Parathyroid adenoma (tissue), 2 donors: ENCODE measurements at regions not wholly inside any gene's neighbourhood (a gene's known extent, or its start where the extent isn't known, plus 50 kb on each side); places are given as distances from the start of the nearest gene placed in this dataset.

Experiments
- H2AFZ ChIP-seq: fragments of 300-600 bp; sonication (generic); one replicate; pipeline ENCODE4 v1.7.0; 2017; ENCODE audit warnings: antibody characterized with exemption, mild to moderate bottlenecking
- H3K27ac ChIP-seq: fragments of 300-600 bp; sonication (generic); one replicate; pipeline ENCODE4 v1.7.0; 2017
- H3K27me3 ChIP-seq: fragments of 300-600 bp; sonication (generic); one replicate; pipeline ENCODE4 v1.7.0; 2017; ENCODE audit warnings: low read length; ENCODE audit not compliant: control insufficient read depth, insufficient read depth
- H3K36me3 ChIP-seq: fragments of 300-600 bp; sonication (generic); one replicate; pipeline ENCODE4 v1.7.0; 2017; ENCODE audit warnings: low read length; ENCODE audit not compliant: control insufficient read depth, insufficient read depth
- H3K4me1 ChIP-seq: fragments of 300-600 bp; sonication (generic); one replicate; pipeline ENCODE4 v1.7.0; 2017; ENCODE audit warnings: control low read depth
- H3K4me2 ChIP-seq: fragments of 300-600 bp; sonication (generic); one replicate; pipeline ENCODE4 v1.7.0; 2017; ENCODE audit warnings: low read length
- H3K4me3 ChIP-seq: fragments of 300-600 bp; sonication (generic); one replicate; pipeline ENCODE4 v1.7.0; 2017; ENCODE audit warnings: low read depth, low read length
- H3K79me2 ChIP-seq: fragments of 300-600 bp; sonication (generic); one replicate; pipeline ENCODE4 v1.7.0; 2017; ENCODE audit warnings: control low read depth
- H3K9ac ChIP-seq: fragments of 300-600 bp; sonication (generic); one replicate; pipeline ENCODE4 v1.7.0; 2017; ENCODE audit warnings: mild to moderate bottlenecking
- H3K9me3 ChIP-seq: fragments of 300-600 bp; sonication (generic); one replicate; pipeline ENCODE4 v1.7.0; 2017; ENCODE audit warnings: low read length; ENCODE audit not compliant: control insufficient read depth
- TF ChIP-seq, protein P1 (sequence below): fragments of 300-600 bp; sonication (generic); IDR thresholded peaks from one replicate; pipeline ENCODE4 v1.7.0; 2017; ENCODE audit warnings: antibody characterized with exemption, mild to moderate bottlenecking
- donor health status: primary hyperparathyroidism.

DNA sequence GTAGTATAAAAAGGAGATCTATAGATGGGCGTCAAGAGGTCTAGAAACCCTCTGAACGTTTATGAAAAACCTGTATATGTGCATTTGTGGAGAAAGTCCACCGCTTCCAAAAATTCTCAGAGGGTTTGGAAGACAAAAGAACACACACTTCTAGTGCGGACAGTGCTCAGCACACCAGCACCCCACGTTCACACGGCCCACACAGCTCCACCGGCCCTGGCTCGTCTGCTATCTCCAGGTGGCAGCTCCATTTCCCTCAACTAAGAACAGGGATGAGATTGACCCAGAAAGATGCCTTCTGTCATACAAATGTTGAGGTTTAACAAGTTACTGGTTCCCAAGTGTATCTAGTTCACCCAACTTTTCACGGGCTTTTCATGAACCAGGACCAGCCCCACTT, 255.1 kb downstream of the NR2F1-AS1 start:
- Histone ChIP-seq H2AFZ (no peak overlapping the region), H3K9me3 (no peaks in the 10 kb centered on the region), H3K9ac (no peak overlapping the region), H3K27me3 (no peaks in the 10 kb centered on the region), H3K4me3 (no peak overlapping the region), H3K4me2 (no peak overlapping the region), H3K27ac (no peak overlapping the region), H3K79me2 (no peaks in the 10 kb centered on the region), H3K36me3 (no peaks in the 10 kb centered on the region), H3K4me1 (no peaks in the 10 kb centered on the region)
- TF ChIP-seq, protein P1, sequence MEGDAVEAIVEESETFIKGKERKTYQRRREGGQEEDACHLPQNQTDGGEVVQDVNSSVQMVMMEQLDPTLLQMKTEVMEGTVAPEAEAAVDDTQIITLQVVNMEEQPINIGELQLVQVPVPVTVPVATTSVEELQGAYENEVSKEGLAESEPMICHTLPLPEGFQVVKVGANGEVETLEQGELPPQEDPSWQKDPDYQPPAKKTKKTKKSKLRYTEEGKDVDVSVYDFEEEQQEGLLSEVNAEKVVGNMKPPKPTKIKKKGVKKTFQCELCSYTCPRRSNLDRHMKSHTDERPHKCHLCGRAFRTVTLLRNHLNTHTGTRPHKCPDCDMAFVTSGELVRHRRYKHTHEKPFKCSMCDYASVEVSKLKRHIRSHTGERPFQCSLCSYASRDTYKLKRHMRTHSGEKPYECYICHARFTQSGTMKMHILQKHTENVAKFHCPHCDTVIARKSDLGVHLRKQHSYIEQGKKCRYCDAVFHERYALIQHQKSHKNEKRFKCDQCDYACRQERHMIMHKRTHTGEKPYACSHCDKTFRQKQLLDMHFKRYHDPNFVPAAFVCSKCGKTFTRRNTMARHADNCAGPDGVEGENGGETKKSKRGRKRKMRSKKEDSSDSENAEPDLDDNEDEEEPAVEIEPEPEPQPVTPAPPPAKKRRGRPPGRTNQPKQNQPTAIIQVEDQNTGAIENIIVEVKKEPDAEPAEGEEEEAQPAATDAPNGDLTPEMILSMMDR, result no peak

DNA sequence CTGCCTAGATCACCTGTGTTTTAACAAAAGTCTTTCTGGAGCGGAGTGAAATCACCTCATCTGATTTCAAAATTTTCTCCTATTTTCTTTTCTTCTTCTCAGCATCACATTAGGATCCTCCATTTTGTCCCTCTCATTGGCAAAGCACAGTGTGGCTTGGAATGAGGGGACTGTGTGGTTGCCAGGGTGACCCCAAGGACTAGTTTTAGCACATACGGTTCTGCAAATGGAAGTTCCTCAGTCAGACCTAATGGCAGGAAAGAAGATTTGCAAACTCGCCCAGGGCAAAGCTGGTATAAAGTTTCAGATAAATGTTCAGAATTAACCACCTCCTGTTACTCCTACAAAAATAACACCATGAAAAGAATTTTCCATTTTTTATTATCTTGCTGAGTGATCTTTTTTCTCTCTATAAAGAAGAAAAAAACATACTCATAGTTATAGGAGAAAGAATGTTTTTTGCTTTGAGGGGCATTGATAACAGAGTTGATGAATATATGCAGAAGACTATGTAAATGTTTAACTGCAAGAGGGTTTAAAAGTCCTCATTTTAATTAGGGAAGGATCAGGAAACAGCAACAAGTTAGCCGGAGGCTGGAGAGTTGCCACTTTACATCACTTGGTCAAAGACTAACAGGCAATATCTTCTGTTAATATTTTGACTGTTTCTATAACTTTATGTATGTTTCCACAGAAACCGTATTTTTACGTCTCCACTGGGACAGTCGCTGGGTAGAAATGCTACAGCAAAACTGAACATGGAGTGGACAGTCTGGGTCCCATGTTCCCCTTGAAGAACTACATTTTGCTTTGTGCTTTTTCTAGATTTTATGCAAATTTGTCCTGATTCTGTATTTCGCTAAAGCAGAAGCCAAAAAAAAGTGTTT, 257.8 kb downstream of the NR2F1-AS1 start:
- TF ChIP-seq, protein P1, result no peak
- Histone ChIP-seq H3K27me3 (no peaks in the 10 kb centered on the region), H3K79me2 (no peaks in the 10 kb centered on the region)

DNA sequence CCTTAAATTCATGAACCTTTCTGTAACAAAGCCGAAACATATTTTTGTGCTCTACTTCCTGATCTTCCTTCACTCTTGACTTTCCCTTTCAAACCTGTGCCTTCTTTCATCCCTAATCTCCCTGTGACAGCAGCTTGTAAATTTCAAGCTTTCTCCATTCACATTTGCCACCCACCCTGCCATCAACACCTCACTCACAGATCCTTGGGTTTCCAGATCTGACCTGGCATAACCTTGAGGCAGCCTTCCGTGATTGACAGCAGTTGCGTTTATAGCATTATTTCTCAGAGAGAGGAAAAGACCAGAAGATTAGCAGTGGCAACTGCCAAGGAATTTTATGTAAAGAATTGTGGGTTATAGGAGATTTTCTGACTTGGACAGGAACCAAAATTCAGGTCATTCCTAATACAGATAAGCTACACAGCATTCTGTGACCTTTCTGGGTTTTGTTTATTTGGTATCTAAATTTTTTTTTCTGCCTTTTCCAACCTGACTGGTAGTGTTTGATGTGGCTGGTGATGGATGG, 260.0 kb downstream of the NR2F1-AS1 start:
- Histone ChIP-seq H3K4me2 (no peak overlapping the region), H3K79me2 (no peaks in the 10 kb centered on the region), H3K9me3 (no peaks in the 10 kb centered on the region), H2AFZ (no peak overlapping the region), H3K36me3 (no peaks in the 10 kb centered on the region), H3K9ac (no peak overlapping the region), H3K27ac (no peak overlapping the region), H3K27me3 (no peaks in the 10 kb centered on the region), H3K4me3 (no peak overlapping the region), H3K4me1 (no peaks in the 10 kb centered on the region)
- TF ChIP-seq, protein P1, result no peak

More for the DNA sequence above, 257.8 kb downstream of the NR2F1-AS1 start:
- no peaks in the 10 kb centered on the region for H3K9me3 ChIP-seq
- no peak overlapping the region for H3K4me2 ChIP-seq
- H3K9ac ChIP-seq, result no peak overlapping the region
- H2AFZ ChIP-seq, result no peak overlapping the region
- H3K4me1 ChIP-seq, result no peaks in the 10 kb centered on the region
- H3K36me3 ChIP-seq, result no peaks in the 10 kb centered on the region
- no peak overlapping the region for H3K27ac ChIP-seq
- H3K4me3 ChIP-seq, result no peak overlapping the region

DNA sequence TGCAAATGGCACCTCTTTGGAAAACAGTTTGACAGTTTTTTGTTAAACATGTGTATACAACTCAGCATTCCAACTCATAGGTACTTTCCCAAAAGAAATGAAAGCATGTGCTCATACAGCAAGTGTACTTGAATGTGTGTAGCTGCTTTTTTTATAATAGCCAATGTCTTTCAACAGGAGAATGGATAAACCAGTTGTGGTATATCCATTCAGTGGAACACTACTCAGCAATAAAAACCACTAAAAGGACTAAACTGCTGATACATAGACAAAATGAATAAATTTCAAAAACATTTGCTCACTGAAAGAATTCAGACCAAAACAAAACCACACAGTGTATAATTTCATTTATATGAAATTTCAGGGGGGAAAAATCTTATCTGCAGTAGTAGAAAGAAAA, 267.3 kb downstream of the NR2F1-AS1 start:
- TF ChIP-seq, protein P1, result no peak
- no peaks in the 10 kb centered on the region for H3K9me3 ChIP-seq
- no peak overlapping the region for H3K9ac ChIP-seq
- H3K79me2 ChIP-seq, result no peaks in the 10 kb centered on the region
- H3K27ac ChIP-seq, result no peak overlapping the region
- H3K4me3 ChIP-seq, result no peak overlapping the region
- no peak overlapping the region for H2AFZ ChIP-seq
- no peak overlapping the region for H3K4me2 ChIP-seq
- no peaks in the 10 kb centered on the region for H3K4me1 ChIP-seq
- H3K27me3 ChIP-seq, result no peaks in the 10 kb centered on the region
- H3K36me3 ChIP-seq, result no peaks in the 10 kb centered on the region
